SK-N-SH treated with all-trans-retinoic acid at 6 μM for 48 hours (cell line): ENCODE measurements at regions not wholly inside any gene's neighbourhood (a gene's known extent, or its start where the extent isn't known, plus 50 kb on each side); places are given as distances from the start of the nearest gene placed in this dataset.

Experiments
- ATAC-seq: fragments of 200-7000 bp; cut with Tn5 transposase; 3 replicates; pipeline ENCODE4 v1.9.1; 2020; ENCODE audit warnings: mild to moderate bottlenecking, moderate library complexity
- ARNTL ChIP-seq: fragments of 450-650 bp; formaldehyde crosslinking; IDR thresholded peaks from 2 replicates; pipeline ENCODE4 v1.5.0; 2020; ENCODE audit warnings: low read depth, mild to moderate bottlenecking, moderate library complexity, borderline replicate concordance
- BACH2 ChIP-seq: fragments of 250-450 bp; sonication (Bioruptor Pico); IDR thresholded peaks from 2 replicates; pipeline ENCODE4 v1.9.0; 2021; ENCODE audit warnings: mild to moderate bottlenecking, borderline replicate concordance
- CREB5 ChIP-seq: fragments of 250-450 bp; sonication (Bioruptor Pico); IDR thresholded peaks from 2 replicates; pipeline ENCODE4 v1.5.1; 2020; ENCODE audit warnings: low read depth, mild to moderate bottlenecking, moderate library complexity
- CSRNP3 ChIP-seq: fragments of 250-450 bp; sonication (Bioruptor Pico); IDR thresholded peaks from 2 replicates; pipeline ENCODE4 v1.5.1; 2021; ENCODE audit warnings: mild to moderate bottlenecking, moderate library complexity
- ESRRG ChIP-seq: fragments of 250-450 bp; sonication (Bioruptor Pico); IDR thresholded peaks from 2 replicates; pipeline ENCODE4 v1.6.1; 2021; ENCODE audit warnings: mild to moderate bottlenecking
- GLIS3 ChIP-seq: fragments of 250-450 bp; sonication (Bioruptor Pico); IDR thresholded peaks from 2 replicates; pipeline ENCODE4 v1.5.0; 2020; ENCODE audit warnings: mild to moderate bottlenecking, moderate library complexity
- ISL1 ChIP-seq: fragments of 250-450 bp; sonication (Bioruptor Pico); IDR thresholded peaks from 2 replicates; pipeline ENCODE4 v2.1.2; 2022; ENCODE audit warnings: mild to moderate bottlenecking, moderate library complexity
- OSR1 ChIP-seq: fragments of 250-450 bp; sonication (Bioruptor Pico); IDR thresholded peaks from 2 replicates; pipeline ENCODE4 v1.8.0; 2022; ENCODE audit warnings: moderate library complexity, mild to moderate bottlenecking, inconsistent platforms
- POU6F1 ChIP-seq: fragments of 250-450 bp; sonication (Bioruptor Pico); IDR thresholded peaks from 2 replicates; pipeline ENCODE4 v1.8.0; 2021; ENCODE audit warnings: low read depth, mild to moderate bottlenecking, moderate library complexity, borderline replicate concordance
- PPARA ChIP-seq: fragments of 250-450 bp; sonication (Bioruptor Pico); IDR thresholded peaks from 2 replicates; pipeline ENCODE4 v1.5.0; 2020; ENCODE audit warnings: mild to moderate bottlenecking, borderline replicate concordance
- RARB ChIP-seq: fragments of 250-450 bp; sonication (Bioruptor Pico); IDR thresholded peaks from 2 replicates; pipeline ENCODE4 v1.8.0; 2021; ENCODE audit warnings: mild to moderate bottlenecking, moderate library complexity
- SNAI2 ChIP-seq: fragments of 250-450 bp; sonication (Bioruptor Pico); IDR thresholded peaks from 2 replicates; pipeline ENCODE4 v1.5.0; 2020; ENCODE audit warnings: mild to moderate bottlenecking, moderate library complexity
- TCF4 ChIP-seq: fragments of 250-450 bp; sonication (Bioruptor Pico); IDR thresholded peaks from 2 replicates; pipeline ENCODE4 v1.8.0; 2021; ENCODE audit warnings: mild to moderate bottlenecking, moderate library complexity, borderline replicate concordance
- TOX ChIP-seq: fragments of 250-450 bp; sonication (Bioruptor Pico); IDR thresholded peaks from 2 replicates; pipeline ENCODE4 v1.8.0; 2021; ENCODE audit warnings: mild to moderate bottlenecking, moderate library complexity, borderline replicate concordance
- TSHZ2 ChIP-seq: fragments of 250-450 bp; sonication (Bioruptor Pico); IDR thresholded peaks from 2 replicates; pipeline ENCODE4 v1.5.0; 2020; ENCODE audit warnings: mild to moderate bottlenecking, moderate library complexity
- ZC3H10 ChIP-seq: fragments of 250-450 bp; sonication (Bioruptor Pico); IDR thresholded peaks from 2 replicates; pipeline ENCODE4 v1.5.1; 2021; ENCODE audit warnings: mild to moderate bottlenecking, moderate library complexity
- ZFP3 ChIP-seq: fragments of 250-450 bp; sonication (Bioruptor Pico); IDR thresholded peaks from 2 replicates; pipeline ENCODE4 v1.5.0; 2020; ENCODE audit warnings: mild to moderate bottlenecking, moderate library complexity
- ZFP30 ChIP-seq: fragments of 450-650 bp; formaldehyde crosslinking; IDR thresholded peaks from 2 replicates; pipeline ENCODE4 v1.5.0; 2022; ENCODE audit warnings: mild to moderate bottlenecking, moderate library complexity
- ZNF565 ChIP-seq: fragments of 450-650 bp; formaldehyde crosslinking; conservative IDR thresholded peaks from 2 replicates; pipeline ENCODE4 v1.5.0; 2020; ENCODE audit warnings: low read depth, mild to moderate bottlenecking, moderate library complexity
- ZNF70 ChIP-seq: fragments of 450-650 bp; formaldehyde crosslinking; IDR thresholded peaks from 2 replicates; pipeline ENCODE4 v1.5.0; 2020; ENCODE audit warnings: mild to moderate bottlenecking, moderate library complexity
- ZNF8 ChIP-seq: fragments of 450-650 bp; formaldehyde crosslinking; IDR thresholded peaks from 2 replicates; pipeline ENCODE4 v1.5.0; 2020; ENCODE audit warnings: mild to moderate bottlenecking, moderate library complexity

- TF ChIP-seq TSHZ2 = no peak
- TF ChIP-seq ESRRG (CRISPR knock-in tag) = no peak
These were observed 165.8 kb upstream of the CAMK1G start (continued) for GRCh38 chr1:209417761-209418160.

- ATAC-seq = no peak
These were observed 163.2 kb upstream of the CAMK1G start for GRCh38 chr1:209420276-209420675.

GRCh38 chr1:209421186-209421585 lies 162.3 kb upstream of the CAMK1G start:
- ATAC-seq = no peak
- TF ChIP-seq CSRNP3 (CRISPR knock-in tag) = no peak
- TF ChIP-seq TCF4 (CRISPR knock-in tag) = no peak
- no peak for TF ChIP-seq ZNF8 (CRISPR knock-in tag)
- TF ChIP-seq BACH2 (CRISPR knock-in tag) = no peak
- TF ChIP-seq ZFP30 (CRISPR knock-in tag) = no peak

More at GRCh38 chr1:209420276-209420675, 163.2 kb upstream of the CAMK1G start:
- no peak for TF ChIP-seq ZNF8 (CRISPR knock-in tag)

GRCh38 chr1:209421978-209422680 lies 161.4 kb upstream of the CAMK1G start:
- ATAC-seq = no peak
- TF ChIP-seq RARB (CRISPR knock-in tag) (no peak), TOX (no peak), PPARA (CRISPR knock-in tag) (no peak), CSRNP3 (CRISPR knock-in tag) (no peak), ZNF565 (CRISPR knock-in tag) (no peak), OSR1 (CRISPR knock-in tag) (no peak)

- no peak for ATAC-seq
- TF ChIP-seq ZFP3 (no peak), ARNTL (CRISPR knock-in tag) (no peak)
These were observed 157.6 kb upstream of the CAMK1G start for GRCh38 chr1:209425959-209426358.

GRCh38 chr1:209427277-209427676 lies 156.2 kb upstream of the CAMK1G start:
- no peak for ATAC-seq
- no peak for TF ChIP-seq SNAI2 (CRISPR knock-in tag)
- no peak for TF ChIP-seq ZNF70 (CRISPR knock-in tag)
- no peak for TF ChIP-seq GLIS3 (CRISPR knock-in tag)
- TF ChIP-seq CREB5 = no peak
- TF ChIP-seq POU6F1 (CRISPR knock-in tag) = no peak
- no peak for TF ChIP-seq RARB (CRISPR knock-in tag)
- TF ChIP-seq ZFP30 (CRISPR knock-in tag) = no peak
- TF ChIP-seq TOX = no peak
- no peak for TF ChIP-seq ESRRG (CRISPR knock-in tag)
- TF ChIP-seq ISL1 (CRISPR knock-in tag) = no peak
- TF ChIP-seq ZC3H10 (CRISPR knock-in tag) = no peak
- no peak for TF ChIP-seq TSHZ2
- TF ChIP-seq OSR1 (CRISPR knock-in tag) = no peak
- TF ChIP-seq BACH2 (CRISPR knock-in tag) = no peak
- TF ChIP-seq ZNF565 (CRISPR knock-in tag) = no peak
